ENCODE measurements at regions not wholly inside any gene's neighbourhood (a gene's known extent, or its start where the extent isn't known, plus 50 kb on each side); places are given as distances from the start of the nearest gene placed in this dataset.

GRCh38 chr13:56924401-56924800 is 216.3 kb upstream of the PRR20A start:
- Histone ChIP-seq H3K4me2 (ENCODE audit: insufficient read depth, low read length) (no peak overlapping the region), H3K79me2 (ENCODE audit: control insufficient read depth, insufficient read depth, low read length) (no peaks in the 10 kb centered on the region), H3K9me3 (replicated peaks; ENCODE audit: control insufficient read depth, insufficient read depth, low read length) (no peaks in the 10 kb centered on the region), H3K4me3 (replicated peaks in 1 of 3; ENCODE audit: insufficient read depth in 1 of 3, low read depth in 1 of 3, low read length in 3 of 3) (no peak overlapping the region), H3K27me3 (ENCODE audit: control insufficient read depth in 2 of 2, insufficient read depth in 2 of 2, low read length in 2 of 2) (no peaks in the 10 kb centered on the region), H3K9ac (replicated peaks; ENCODE audit: extremely low read depth, insufficient read depth, low read length) (no peak overlapping the region), H3K27ac (ENCODE audit: insufficient read depth, low read depth, low read length) (no peak overlapping the region), H3K9me1 (replicated peaks; ENCODE audit: control insufficient read depth, extremely low read depth, insufficient read depth, low read length) (no peaks in the 10 kb centered on the region), H4K20me1 (replicated peaks; ENCODE audit: control insufficient read depth, extremely low read depth, insufficient read depth, low read length) (no peaks in the 10 kb centered on the region), H3K4me1 (ENCODE audit: control insufficient read depth, extremely low read depth, insufficient read depth, low read length) (no peaks in the 10 kb centered on the region), H3K36me3 (ENCODE audit: control insufficient read depth in 2 of 2, extremely low read depth in 1 of 2, insufficient read depth in 2 of 2, low read length in 2 of 2) (no peaks in the 10 kb centered on the region), H2AFZ (ENCODE audit: low read depth, low read length) (no peak overlapping the region)
- ChIA-PET CTCF (no interaction called here), POLR2A (no interaction called here)
- intact Hi-C loops (cut with micrococcal nuclease) (no loop called here), dilution Hi-C loops (cut with MboI; ENCODE audit: extremely low pct_ligation_motif_present, low sequenced_read_pairs) (no loop called here)
- TF ChIP-seq GATA2 (IDR thresholded peaks at IDR 0.05; ENCODE audit: insufficient read depth, insufficient read length, low read depth, low read length) (no peak), FOS (IDR thresholded peaks at IDR 0.05; ENCODE audit: borderline replicate concordance, insufficient read depth, low read length) (no peak)
- no peak for FAIRE-seq
- DNase-seq (ENCODE audit: low read depth, low spot score), result no peak
- BruUV-seq (replicated peaks), result no TSS peak

- Histone ChIP-seq H3K9ac (replicated peaks; ENCODE audit: extremely low read depth, insufficient read depth, low read length) (no peak overlapping the region), H3K4me2 (ENCODE audit: insufficient read depth, low read length) (no peak overlapping the region), H3K79me2 (ENCODE audit: control insufficient read depth, insufficient read depth, low read length) (no peaks in the 10 kb centered on the region), H3K4me3 (replicated peaks in 1 of 3; ENCODE audit: insufficient read depth in 1 of 3, low read depth in 1 of 3, low read length in 3 of 3) (no peak overlapping the region), H4K20me1 (replicated peaks; ENCODE audit: control insufficient read depth, extremely low read depth, insufficient read depth, low read length) (no peaks in the 10 kb centered on the region), H3K27ac (ENCODE audit: insufficient read depth, low read depth, low read length) (no peak overlapping the region), H3K9me1 (replicated peaks; ENCODE audit: control insufficient read depth, extremely low read depth, insufficient read depth, low read length) (no peaks in the 10 kb centered on the region), H3K27me3 (ENCODE audit: control insufficient read depth in 2 of 2, insufficient read depth in 2 of 2, low read length in 2 of 2) (no peaks in the 10 kb centered on the region), H2AFZ (ENCODE audit: low read depth, low read length) (no peak overlapping the region), H3K4me1 (ENCODE audit: control insufficient read depth, extremely low read depth, insufficient read depth, low read length) (no peaks in the 10 kb centered on the region), H3K9me3 (replicated peaks; ENCODE audit: control insufficient read depth, insufficient read depth, low read length) (no peaks in the 10 kb centered on the region), H3K36me3 (ENCODE audit: control insufficient read depth in 2 of 2, extremely low read depth in 1 of 2, insufficient read depth in 2 of 2, low read length in 2 of 2) (no peaks in the 10 kb centered on the region)
- dilution Hi-C loops (cut with MboI; ENCODE audit: extremely low pct_ligation_motif_present, low sequenced_read_pairs), result no loop called here
- CTCF ChIA-PET, result no interaction called here
- DNase-seq (ENCODE audit: low read depth, low spot score) (no peak), FAIRE-seq (no peak)
- BruUV-seq (replicated peaks), result no TSS peak
- no peak for TF ChIP-seq FOS (IDR thresholded peaks at IDR 0.05; ENCODE audit: borderline replicate concordance, insufficient read depth, low read length)
- TF ChIP-seq, protein P1, sequence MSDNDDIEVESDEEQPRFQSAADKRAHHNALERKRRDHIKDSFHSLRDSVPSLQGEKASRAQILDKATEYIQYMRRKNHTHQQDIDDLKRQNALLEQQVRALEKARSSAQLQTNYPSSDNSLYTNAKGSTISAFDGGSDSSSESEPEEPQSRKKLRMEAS (IDR thresholded peaks at IDR 0.05; ENCODE audit: insufficient read depth, insufficient read length), result no peak
- no peak for TF ChIP-seq EZH2 (IDR thresholded peaks at IDR 0.05; ENCODE audit: borderline replicate concordance, low read depth, low read length, severe bottlenecking)
- TF ChIP-seq, protein P2, sequence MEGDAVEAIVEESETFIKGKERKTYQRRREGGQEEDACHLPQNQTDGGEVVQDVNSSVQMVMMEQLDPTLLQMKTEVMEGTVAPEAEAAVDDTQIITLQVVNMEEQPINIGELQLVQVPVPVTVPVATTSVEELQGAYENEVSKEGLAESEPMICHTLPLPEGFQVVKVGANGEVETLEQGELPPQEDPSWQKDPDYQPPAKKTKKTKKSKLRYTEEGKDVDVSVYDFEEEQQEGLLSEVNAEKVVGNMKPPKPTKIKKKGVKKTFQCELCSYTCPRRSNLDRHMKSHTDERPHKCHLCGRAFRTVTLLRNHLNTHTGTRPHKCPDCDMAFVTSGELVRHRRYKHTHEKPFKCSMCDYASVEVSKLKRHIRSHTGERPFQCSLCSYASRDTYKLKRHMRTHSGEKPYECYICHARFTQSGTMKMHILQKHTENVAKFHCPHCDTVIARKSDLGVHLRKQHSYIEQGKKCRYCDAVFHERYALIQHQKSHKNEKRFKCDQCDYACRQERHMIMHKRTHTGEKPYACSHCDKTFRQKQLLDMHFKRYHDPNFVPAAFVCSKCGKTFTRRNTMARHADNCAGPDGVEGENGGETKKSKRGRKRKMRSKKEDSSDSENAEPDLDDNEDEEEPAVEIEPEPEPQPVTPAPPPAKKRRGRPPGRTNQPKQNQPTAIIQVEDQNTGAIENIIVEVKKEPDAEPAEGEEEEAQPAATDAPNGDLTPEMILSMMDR (IDR thresholded peaks at IDR 0.05; ENCODE audit: extremely low read depth in 1 of 2, insufficient read depth in 1 of 2, low read depth in 1 of 2, low read length in 2 of 2), result no peak
- no peak for TF ChIP-seq POLR2AphosphoS5 (IDR thresholded peaks at IDR 0.05; ENCODE audit: insufficient read depth, low read depth, low read length)
- no peak for TF ChIP-seq MYC (IDR thresholded peaks at IDR 0.05; ENCODE audit: low read depth, low read length)
- TF ChIP-seq GATA2 (IDR thresholded peaks at IDR 0.05; ENCODE audit: insufficient read depth, insufficient read length, low read depth, low read length), result no peak
- no peak for TF ChIP-seq POLR2A (IDR thresholded peaks at IDR 0.05; ENCODE audit: low read depth, low read length)
- TF ChIP-seq JUN (IDR thresholded peaks at IDR 0.05; ENCODE audit: borderline replicate concordance, insufficient read depth, insufficient read length, low read depth), result no peak
- intact Hi-C loops (cut with micrococcal nuclease), result no loop called here
- POLR2A ChIA-PET, result no interaction called here
Measured at GRCh38 chr13:56932104-56932503, 208.6 kb upstream of the PRR20A start.
